Stimulated activated naive CD8-positive, alpha-beta T cell treated with anti-CD3 and anti-CD28 coated beads, Interleukin-15, amount 100 ng/mL, for 72 hours (primary cell): ENCODE measurements at regions not wholly inside any gene's neighbourhood (a gene's known extent, or its start where the extent isn't known, plus 50 kb on each side); places are given as distances from the start of the nearest gene placed in this dataset.
"Not testable (repeated sequence)": the region's sequence is repeated elsewhere in the genome, so short reads cannot be mapped to it uniquely, and the experiment has no call there.

Experiments used
- ATAC-seq: fragments of 150-1000 bp; cut with Tn5 transposase; 2 replicates; pipeline ENCODE4 v1.10.0; 2021; ENCODE audit warnings: mild to moderate bottlenecking, moderate library complexity
- DNase-seq, 2 donors: peaks; one replicate each; pipeline ENCODE4 v3.0.0; 2021 to 2022
- H3K27ac Mint-ChIP-seq, 2 donors: one replicate each; pipeline ENCODE4 v1.8.0; 2022; ENCODE audit warnings: mild to moderate bottlenecking in 2 of 2, mixed read lengths in 2 of 2, moderate library complexity in 2 of 2
- H3K27me3 Mint-ChIP-seq: one replicate; pipeline ENCODE4 v1.8.0; 2022; ENCODE audit warnings: mixed read lengths
- H3K4me1 Mint-ChIP-seq: one replicate; pipeline ENCODE4 v1.8.0; 2022; ENCODE audit warnings: mild to moderate bottlenecking, mixed read lengths
- H3K4me3 Mint-ChIP-seq, 2 donors: one replicate each; pipeline ENCODE4 v1.8.0; 2022; ENCODE audit warnings: mild to moderate bottlenecking in 2 of 2, mixed read lengths in 2 of 2, moderate library complexity in 1 of 2
- H3K9me3 Mint-ChIP-seq, 2 donors: one replicate each; pipeline ENCODE4 v1.8.0; 2022; ENCODE audit warnings: mixed read lengths in 2 of 2

- H3K27ac Mint-ChIP-seq, DNase-seq, H3K9me3 Mint-ChIP-seq: not testable (repeated sequence)
These were observed 148.2 kb downstream of the PDCD6IP start for GRCh38 chr3:33946612-33947011.

DNA sequence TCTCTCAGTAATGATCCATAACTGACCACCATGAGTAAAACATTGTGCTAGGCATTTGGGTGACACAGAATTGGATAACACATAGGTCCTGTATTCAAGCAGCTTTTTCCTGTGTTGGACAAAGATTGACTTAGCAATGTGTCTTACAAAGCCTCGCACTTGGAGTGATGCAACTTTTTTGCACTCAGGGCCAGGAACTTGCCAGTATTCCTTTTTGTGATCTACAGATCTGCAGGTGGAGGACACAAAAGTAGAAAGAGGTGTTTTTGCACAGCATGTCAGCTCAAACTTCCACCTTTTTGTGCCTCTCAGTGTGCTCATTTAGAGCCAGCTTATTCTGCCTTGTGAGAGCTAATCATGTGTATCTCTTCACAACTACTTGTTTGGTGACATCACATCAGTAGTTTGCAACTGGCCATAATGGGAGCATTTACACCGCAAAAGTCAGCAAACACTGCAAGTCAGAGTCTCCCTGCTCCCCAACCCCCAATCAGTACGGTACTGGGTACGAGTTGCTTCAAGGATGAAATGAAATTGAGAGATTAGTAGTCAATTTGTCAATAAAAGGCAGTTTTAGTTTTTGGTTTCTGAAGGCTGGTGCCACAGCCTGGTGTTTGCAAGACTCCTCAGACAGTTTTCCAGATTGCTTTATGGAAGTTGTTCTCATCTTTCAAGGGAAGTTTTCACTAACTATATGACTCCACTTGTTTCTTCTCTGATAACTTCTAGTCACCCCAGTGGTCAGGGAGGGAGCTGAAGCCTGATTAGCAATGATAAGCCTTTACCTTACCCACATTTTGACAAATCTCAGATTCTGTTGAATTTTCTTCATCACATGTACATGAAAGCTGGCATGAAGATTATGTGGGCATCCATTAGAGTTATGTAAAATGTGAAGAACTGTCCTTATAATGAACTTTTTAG, 149.1 kb downstream of the PDCD6IP start:
- Mint-ChIP-seq H3K27ac (no peak overlapping the region), H3K4me3 (no peak overlapping the region), H3K9me3 (no peaks in the 10 kb centered on the region), H3K27me3 (peaks cover 11% of the 10 kb centered on the region), H3K4me1 (peaks cover 3% of the 10 kb centered on the region)
- no peak for ATAC-seq
- DNase-seq: no peak

More at GRCh38 chr3:33946612-33947011, 148.2 kb downstream of the PDCD6IP start:
- not testable (repeated sequence) for H3K4me3 Mint-ChIP-seq, ATAC-seq, H3K27me3 Mint-ChIP-seq
- H3K4me1 Mint-ChIP-seq: peaks cover 12% of the 10 kb centered on the region

DNA sequence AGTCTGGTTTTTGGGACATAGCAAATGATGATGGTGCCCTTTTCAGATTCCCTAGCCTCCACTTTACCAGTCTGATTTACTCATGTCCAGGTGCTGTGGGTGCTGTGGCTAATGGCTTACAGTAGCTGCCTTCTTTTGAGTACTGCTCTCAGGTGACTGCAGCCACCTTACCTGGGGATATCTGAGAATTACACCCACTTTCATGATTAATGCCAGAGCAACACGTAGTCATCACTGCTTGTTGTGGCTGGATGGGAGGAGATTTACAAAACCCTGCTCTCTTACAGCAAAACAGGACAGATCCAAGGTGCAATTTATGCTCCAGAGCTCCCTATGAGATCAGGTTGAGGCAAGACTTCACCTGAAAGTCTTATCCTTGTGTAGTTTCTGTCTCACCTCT, 150.6 kb downstream of the PDCD6IP start:
- no peak overlapping the region for H3K4me3 Mint-ChIP-seq
- H3K4me1 Mint-ChIP-seq: no peaks in the 10 kb centered on the region
- peaks cover 11% of the 10 kb centered on the region for H3K27me3 Mint-ChIP-seq
- no peaks in the 10 kb centered on the region for H3K9me3 Mint-ChIP-seq
- no peak for DNase-seq
- no peak overlapping the region for H3K27ac Mint-ChIP-seq
- no peak for ATAC-seq

DNA sequence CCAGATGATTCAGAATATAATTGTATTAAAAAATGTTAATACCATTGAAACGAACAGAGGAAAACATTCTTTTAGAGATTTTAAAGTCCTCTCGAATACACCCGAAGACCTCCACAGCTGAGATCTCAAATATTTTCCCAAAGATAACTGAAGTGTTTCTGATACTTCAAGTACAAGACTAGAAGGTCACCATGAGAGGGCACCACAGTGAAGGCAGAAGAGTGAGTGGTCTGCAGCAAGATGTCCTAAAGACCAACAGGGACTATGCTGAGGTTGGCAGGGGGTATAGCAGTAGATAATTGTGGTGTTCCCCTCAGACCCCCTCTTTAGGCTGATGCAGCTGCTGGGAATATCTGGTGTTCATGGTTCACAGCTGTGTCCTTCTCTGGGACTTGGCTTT, 156.5 kb downstream of the PDCD6IP start:
- H3K9me3 Mint-ChIP-seq: no peaks in the 10 kb centered on the region
- no peak overlapping the region for H3K27ac Mint-ChIP-seq
- peaks cover 11% of the 10 kb centered on the region for H3K27me3 Mint-ChIP-seq
- no peaks in the 10 kb centered on the region for H3K4me1 Mint-ChIP-seq
- DNase-seq (no peak), ATAC-seq (no peak)
- no peak overlapping the region for H3K4me3 Mint-ChIP-seq

DNA sequence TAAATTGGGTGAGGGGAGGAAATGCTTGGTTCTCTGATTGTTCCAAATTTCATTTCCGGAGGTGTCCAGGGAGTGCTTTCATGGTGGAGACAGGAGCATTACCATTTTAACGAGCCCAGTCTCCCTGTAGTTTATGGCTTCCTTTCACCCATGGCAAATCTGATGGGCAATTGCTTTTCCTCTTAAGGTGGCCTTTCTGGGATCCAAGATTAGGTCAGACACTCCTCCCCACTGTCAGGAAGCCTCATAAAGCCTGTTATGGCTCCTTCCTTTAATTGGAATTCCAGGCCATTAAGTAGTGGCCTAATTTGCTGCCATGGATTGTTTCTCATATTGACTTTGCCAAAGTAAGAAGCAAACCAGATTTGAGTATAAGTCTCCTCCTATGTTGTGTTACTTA, 157.8 kb downstream of the PDCD6IP start:
- Mint-ChIP-seq H3K4me1 (no peaks in the 10 kb centered on the region), H3K9me3 (no peaks in the 10 kb centered on the region), H3K4me3 (no peak overlapping the region), H3K27me3 (peaks cover 9% of the 10 kb centered on the region), H3K27ac (no peak overlapping the region)
- DNase-seq (no peak), ATAC-seq (no peak)

- no peaks in the 10 kb centered on the region for H3K9me3 Mint-ChIP-seq
- ATAC-seq (no peak), DNase-seq (no peak)
- H3K4me3 Mint-ChIP-seq: no peak overlapping the region
- H3K27me3 Mint-ChIP-seq: peaks cover 3% of the 10 kb centered on the region
- no peak overlapping the region for H3K27ac Mint-ChIP-seq
- no peaks in the 10 kb centered on the region for H3K4me1 Mint-ChIP-seq
These were observed 158.3 kb downstream of the PDCD6IP start for GRCh38 chr3:33956776-33957175.

- ATAC-seq (no peak), DNase-seq (no peak)
- Mint-ChIP-seq H3K4me1 (no peaks in the 10 kb centered on the region), H3K4me3 (no peak overlapping the region), H3K9me3 (no peaks in the 10 kb centered on the region), H3K27me3 (no peaks in the 10 kb centered on the region), H3K27ac (peak overlapping the region in 1 of 2 donors; percentile 18)
These were observed 158.7 kb downstream of the PDCD6IP start for GRCh38 chr3:33957176-33957575.

GRCh38 chr3:33958661-33959060, 160.2 kb downstream of the PDCD6IP start:
- no peaks in the 10 kb centered on the region for H3K27me3 Mint-ChIP-seq
- no peak overlapping the region for H3K4me3 Mint-ChIP-seq
- DNase-seq: no peak
- no peak for ATAC-seq
- no peaks in the 10 kb centered on the region for H3K4me1 Mint-ChIP-seq
- peaks cover 0 to 9% of the 10 kb centered on the region in 2 donors for H3K9me3 Mint-ChIP-seq
- H3K27ac Mint-ChIP-seq: no peak overlapping the region

DNA sequence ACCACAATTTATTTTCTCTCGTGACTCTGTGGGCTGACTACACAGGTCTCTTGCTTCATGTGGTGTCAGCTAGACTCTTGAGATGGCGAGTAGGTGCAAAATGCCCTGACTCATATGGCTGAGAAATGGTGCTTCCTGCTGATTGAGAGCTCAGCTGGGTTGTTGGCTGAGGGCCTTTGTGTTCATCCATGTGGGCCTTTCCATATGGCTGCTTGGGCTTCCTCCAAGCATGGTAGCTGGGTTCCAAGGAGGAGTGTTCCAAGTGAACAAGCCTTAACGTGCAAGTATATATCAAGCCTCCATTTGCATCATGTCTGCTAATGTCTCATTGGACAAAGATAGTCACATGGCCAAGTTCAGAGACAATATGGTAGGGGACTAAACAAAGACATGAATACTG, 164.0 kb downstream of the PDCD6IP start:
- Mint-ChIP-seq H3K27me3 (no peaks in the 10 kb centered on the region), H3K27ac (no peak overlapping the region), H3K9me3 (peaks cover 0 to 9% of the 10 kb centered on the region in 2 donors), H3K4me1 (no peaks in the 10 kb centered on the region), H3K4me3 (no peak overlapping the region)
- ATAC-seq (no peak), DNase-seq (no peak)

DNA sequence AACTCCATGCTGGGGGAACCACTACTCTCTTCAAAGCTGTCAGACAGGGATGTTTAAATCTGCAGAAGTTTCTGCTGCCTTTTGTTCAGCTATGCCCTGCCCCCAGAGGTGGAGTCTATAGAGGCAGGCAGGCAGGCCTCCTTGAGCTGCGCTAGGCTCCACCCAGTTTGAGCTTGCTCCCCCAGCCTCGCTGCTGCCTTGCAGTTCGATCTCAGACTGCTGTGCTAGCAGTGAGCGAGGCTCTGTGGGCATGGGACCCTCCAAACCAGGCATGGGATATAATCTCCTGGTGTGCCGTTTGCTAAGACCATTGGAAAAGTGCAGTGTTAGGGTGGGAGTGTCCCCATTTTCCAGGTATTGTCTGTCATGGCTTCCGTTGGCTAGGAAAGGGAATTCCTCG, 171.8 kb downstream of the PDCD6IP start:
- H3K27me3 Mint-ChIP-seq, H3K9me3 Mint-ChIP-seq, DNase-seq, H3K4me1 Mint-ChIP-seq, H3K4me3 Mint-ChIP-seq, H3K27ac Mint-ChIP-seq, ATAC-seq: not testable (repeated sequence)

DNA sequence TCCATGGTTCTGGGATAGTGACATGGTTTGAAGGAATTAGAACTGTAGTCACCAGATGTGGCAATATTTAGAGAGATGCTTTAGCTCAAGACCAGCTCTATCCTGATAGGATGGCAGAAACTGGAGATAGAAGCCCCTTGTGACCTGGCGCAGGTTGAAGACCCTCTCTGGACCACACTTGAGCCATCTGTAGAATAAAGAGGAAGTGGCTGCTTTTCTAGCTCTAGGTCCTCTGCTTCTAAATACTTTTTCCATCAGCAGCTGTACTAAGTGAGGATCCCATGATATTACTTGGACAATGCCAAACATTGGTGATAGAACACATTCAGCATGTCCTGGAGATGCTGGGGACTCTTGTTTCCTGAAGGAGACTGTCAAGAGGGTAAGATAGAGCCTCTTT, 172.6 kb downstream of the PDCD6IP start:
- peaks cover 5 to 9% of the 10 kb centered on the region in 2 donors for H3K9me3 Mint-ChIP-seq
- DNase-seq: no peak
- no peak for ATAC-seq
- no peak overlapping the region for H3K27ac Mint-ChIP-seq
- no peaks in the 10 kb centered on the region for H3K27me3 Mint-ChIP-seq
- no peaks in the 10 kb centered on the region for H3K4me1 Mint-ChIP-seq
- no peak overlapping the region for H3K4me3 Mint-ChIP-seq

DNA sequence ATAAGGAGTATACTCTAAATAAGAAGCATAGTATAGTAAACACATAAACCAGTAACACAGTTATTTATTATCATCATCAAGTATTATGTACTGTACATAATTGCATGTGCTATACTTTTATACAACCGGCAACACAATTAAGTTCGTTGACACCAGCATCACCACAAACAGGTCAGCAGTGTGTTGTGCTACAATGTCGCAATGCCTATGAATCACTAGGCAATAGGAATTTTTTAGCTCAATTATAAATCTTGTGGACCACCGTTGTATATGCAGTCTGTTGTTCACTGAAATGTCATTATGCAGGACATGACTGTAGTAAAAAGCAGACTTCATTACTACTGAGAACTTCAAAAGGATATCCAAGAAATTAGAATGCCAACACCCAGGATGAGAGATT, 177.0 kb downstream of the PDCD6IP start:
- DNase-seq: no peak
- Mint-ChIP-seq H3K27me3 (no peaks in the 10 kb centered on the region), H3K9me3 (peaks cover 4 to 7% of the 10 kb centered on the region in 2 donors)

DNA sequence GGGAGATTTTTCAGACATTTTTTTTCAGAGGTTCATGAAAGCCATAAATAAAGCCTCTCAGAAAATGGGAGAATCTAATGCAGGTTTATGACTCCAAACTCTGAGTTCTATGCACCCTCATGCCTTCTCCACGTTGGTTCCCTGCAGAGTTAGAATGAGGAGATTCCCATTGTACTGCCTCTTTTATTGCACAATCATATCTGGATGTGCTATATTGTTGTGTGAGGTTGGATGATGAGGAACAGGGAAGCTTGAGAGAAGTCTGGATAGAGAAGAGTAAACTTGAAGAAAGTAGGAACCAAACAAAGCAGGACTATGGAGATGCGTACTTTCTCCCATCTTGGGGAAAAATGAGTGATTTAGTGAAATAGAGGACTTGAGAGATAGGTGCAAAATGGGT, 178.8 kb downstream of the PDCD6IP start:
- Mint-ChIP-seq H3K27ac (no peak overlapping the region), H3K9me3 (no peaks in the 10 kb centered on the region), H3K4me3 (no peak overlapping the region), H3K4me1 (no peaks in the 10 kb centered on the region), H3K27me3 (no peaks in the 10 kb centered on the region)
- ATAC-seq (no peak), DNase-seq (no peak)

More for the DNA sequence above, 177.0 kb downstream of the PDCD6IP start:
- H3K4me3 Mint-ChIP-seq: no peak overlapping the region
- no peak overlapping the region for H3K27ac Mint-ChIP-seq
- H3K4me1 Mint-ChIP-seq: no peaks in the 10 kb centered on the region
- ATAC-seq: no peak

- H3K27me3 Mint-ChIP-seq: no peaks in the 10 kb centered on the region
- ATAC-seq (no peak), DNase-seq (no peak)
- no peak overlapping the region for H3K27ac Mint-ChIP-seq
- no peak overlapping the region for H3K4me3 Mint-ChIP-seq
- H3K4me1 Mint-ChIP-seq: no peaks in the 10 kb centered on the region
- H3K9me3 Mint-ChIP-seq: no peaks in the 10 kb centered on the region
These were observed 181.8 kb downstream of the PDCD6IP start for GRCh38 chr3:33980252-33980651.

DNA sequence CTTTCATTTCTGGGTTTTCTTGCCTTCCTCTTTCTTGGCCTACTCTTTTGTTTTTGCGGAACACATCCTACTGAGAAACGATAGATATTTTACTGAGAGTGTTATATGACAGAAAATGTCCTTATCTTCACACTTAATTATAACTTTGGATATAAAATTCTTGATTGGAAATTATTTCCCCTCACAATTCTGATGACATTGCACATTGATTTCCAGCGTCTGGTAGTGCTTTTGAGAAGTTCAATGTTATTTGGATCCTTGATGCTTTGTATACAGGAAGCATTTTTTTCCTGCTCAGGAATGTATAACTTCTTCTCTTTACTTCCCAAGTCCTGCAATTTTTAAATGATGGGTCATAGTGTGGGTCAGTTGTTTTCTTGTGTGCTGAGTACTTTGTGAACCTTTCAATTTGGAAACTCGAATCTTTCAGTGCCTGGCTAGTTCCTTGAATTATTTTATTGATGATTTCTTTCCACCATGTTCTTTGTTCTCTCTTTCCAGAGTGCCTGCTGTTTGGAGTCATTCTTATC, 183.9 kb downstream of the PDCD6IP start:
- Mint-ChIP-seq H3K9me3 (no peaks in the 10 kb centered on the region), H3K4me1 (peaks cover 12% of the 10 kb centered on the region), H3K27ac (no peak overlapping the region), H3K4me3 (no peak overlapping the region), H3K27me3 (no peaks in the 10 kb centered on the region)
- ATAC-seq (no peak), DNase-seq (no peak)

DNA sequence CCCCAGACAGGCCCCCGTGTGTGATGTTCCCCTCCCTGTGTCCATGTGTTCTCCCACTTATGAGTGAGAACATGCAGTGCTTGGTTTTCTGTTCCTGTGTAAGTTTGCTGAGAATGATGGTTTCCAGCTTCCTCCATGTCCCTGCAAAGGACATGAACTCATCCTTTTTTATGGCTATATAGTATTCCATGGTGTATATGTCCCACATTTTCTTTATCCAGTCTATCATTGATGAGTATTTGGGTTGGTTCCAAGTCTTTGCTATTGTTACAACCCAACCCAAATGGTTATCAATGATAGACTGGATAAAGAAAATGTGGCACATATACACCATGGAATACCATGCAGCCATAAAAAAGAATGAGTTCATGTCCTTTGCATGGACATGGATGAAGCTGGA, 184.5 kb downstream of the PDCD6IP start:
- ATAC-seq, H3K4me3 Mint-ChIP-seq, H3K27me3 Mint-ChIP-seq, DNase-seq, H3K9me3 Mint-ChIP-seq, H3K27ac Mint-ChIP-seq: not testable (repeated sequence)
- H3K4me1 Mint-ChIP-seq: peaks cover 12% of the 10 kb centered on the region
